CD4-positive, alpha-beta T cell (primary cell): ENCODE measurements at regions not wholly inside any gene's neighbourhood (a gene's known extent, or its start where the extent isn't known, plus 50 kb on each side); places are given as distances from the start of the nearest gene placed in this dataset.

Experiments used
- ATAC-seq: fragments of 200-7000 bp; cut with Tn5 transposase; one replicate; pipeline ENCODE4 v1.10.0; 2022; ENCODE audit warnings: mild to moderate bottlenecking; ENCODE audit not compliant: poor library complexity
- CTCF ChIA-PET: fragments of 350-600 bp; sonication (Branson Sonifier 250); formaldehyde crosslinking; loops from one replicate; lab custom pipeline; 2021; ENCODE audit warnings: antibody characterized with exemption, inconsistent platforms; lab: Charles Lee
- POLR2A ChIA-PET: fragments of 350-600 bp; sonication (Branson Sonifier 250); formaldehyde crosslinking; loops from one replicate; lab custom pipeline; 2021; ENCODE audit warnings: antibody characterized with exemption, inconsistent platforms; lab: Charles Lee
- DNase-seq, 14 experiments: peaks; one replicate each; pipeline ENCODE4 v3.0.0-alpha.2; 2013 to 2020; ENCODE audit warnings: mixed read lengths in 2 of 14
- H3K27ac ChIP-seq, 2 donors: one replicate each; pipeline versions ENCODE4 v1.5.1 to v1.7.0; 2013; ENCODE audit warnings: low read length in 2 of 2, low read depth in 1 of 2, mild to moderate bottlenecking in 1 of 2
- H3K27me3 ChIP-seq, 2 experiments: 1 replicate in 1 of 2; 2 replicates in 1 of 2; pipeline versions ENCODE4 v1.6.1 to v1.7.0; 2013; ENCODE audit warnings: low read length in 2 of 2, control low read depth in 1 of 2, mild to moderate bottlenecking in 1 of 2, moderate library complexity in 1 of 2; ENCODE audit not compliant: insufficient read depth in 2 of 2, control insufficient read depth in 1 of 2
- H3K36me3 ChIP-seq: one replicate; pipeline ENCODE4 v1.6.1; 2013; ENCODE audit warnings: low read length, control low read depth; ENCODE audit not compliant: insufficient read depth
- H3K4me1 ChIP-seq: one replicate; pipeline ENCODE4 v1.6.1; 2013; ENCODE audit warnings: low read length, control low read depth; ENCODE audit not compliant: insufficient read depth
- H3K4me3 ChIP-seq: one replicate; pipeline ENCODE4 v1.5.1; 2013; ENCODE audit warnings: mild to moderate bottlenecking, low read length, moderate library complexity
- H3K9me3 ChIP-seq, 2 experiments: 1 replicate in 1 of 2; 2 replicates in 1 of 2; pipeline versions ENCODE4 v1.6.1 to v1.7.0; 2013; ENCODE audit warnings: low read length in 2 of 2, mild to moderate bottlenecking in 2 of 2, control low read depth in 1 of 2, moderate library complexity in 1 of 2; ENCODE audit not compliant: control insufficient read depth in 1 of 2, insufficient read depth in 1 of 2
- H3K27ac Mint-ChIP-seq: one replicate; pipeline ENCODE4 v1.8.0; 2020; ENCODE audit warnings: mixed read lengths
- H3K27me3 Mint-ChIP-seq: one replicate; pipeline ENCODE4 v1.8.0; 2021; ENCODE audit warnings: mixed read lengths
- H3K36me3 Mint-ChIP-seq: one replicate; pipeline ENCODE4 v1.8.0; 2021; ENCODE audit warnings: low read depth, mixed read lengths
- H3K4me1 Mint-ChIP-seq: one replicate; pipeline ENCODE4 v1.8.0; 2021; ENCODE audit warnings: low read depth, mixed read lengths
- H3K4me3 Mint-ChIP-seq: one replicate; pipeline ENCODE4 v1.8.0; 2020; ENCODE audit warnings: mild to moderate bottlenecking, mixed read lengths
- H3K9me3 Mint-ChIP-seq: one replicate; pipeline ENCODE4 v1.8.0; 2020; ENCODE audit warnings: mixed read lengths
- CTCF ChIP-seq: fragments of 200-600 bp; IDR thresholded peaks from one replicate; pipeline ENCODE4 v1.8.0; 2022; ENCODE audit warnings: antibody characterized with exemption, mild to moderate bottlenecking
- intact Hi-C, 2 experiments: fragments of 100-400 bp; cut with DNase I in 1 of 2; cut with micrococcal nuclease in 1 of 2; formaldehyde crosslinking; loops; one replicate each; pipeline versions ENCODE4 v1.15.1 to v1.9.0; 2023 to 2025; cut with DNase I, micrococcal nuclease

GRCh38 chr11:90510839-90511238, 288.0 kb upstream of the CHORDC1 start:
- no peaks in the 10 kb centered on the region for H3K4me1 ChIP-seq
- Mint-ChIP-seq H3K27me3 (no peaks in the 10 kb centered on the region), H3K4me3 (no peak overlapping the region), H3K9me3 (peaks cover 2% of the 10 kb centered on the region), H3K4me1 (no peaks in the 10 kb centered on the region), H3K27ac (no peak overlapping the region), H3K36me3 (no peaks in the 10 kb centered on the region)
- DNase-seq (no peak), ATAC-seq (no peak)
- no peak overlapping the region for H3K4me3 ChIP-seq
- H3K27ac ChIP-seq, result no peak overlapping the region
- no peaks in the 10 kb centered on the region for H3K36me3 ChIP-seq
- no peaks in the 10 kb centered on the region for H3K9me3 ChIP-seq
- intact Hi-C loops, result no loop called here
- no peaks in the 10 kb centered on the region for H3K27me3 ChIP-seq
- CTCF ChIA-PET, result no interaction called here
- TF ChIP-seq CTCF, result no peak
- POLR2A ChIA-PET, result no interaction called here

GRCh38 chr11:90500922-90501568, 278.2 kb upstream of the CHORDC1 start:
- H3K4me3 Mint-ChIP-seq, result no peak overlapping the region
- H3K4me3 ChIP-seq, result no peak overlapping the region
- no peak overlapping the region for H3K27ac ChIP-seq
- no peaks in the 10 kb centered on the region for H3K4me1 Mint-ChIP-seq
- H3K4me1 ChIP-seq, result no peaks in the 10 kb centered on the region
- ChIA-PET POLR2A (no interaction called here), CTCF (no interaction called here)
- intact Hi-C loops, result no loop called here
- H3K27me3 ChIP-seq, result no peaks in the 10 kb centered on the region
- ATAC-seq, result no peak
- no peaks in the 10 kb centered on the region for H3K36me3 ChIP-seq
- no peak overlapping the region for H3K27ac Mint-ChIP-seq
- no peak for DNase-seq
- H3K27me3 Mint-ChIP-seq, result no peaks in the 10 kb centered on the region
- H3K9me3 ChIP-seq, result no peaks in the 10 kb centered on the region
- TF ChIP-seq CTCF, result no peak
- H3K9me3 Mint-ChIP-seq, result peaks cover 8% of the 10 kb centered on the region
- H3K36me3 Mint-ChIP-seq, result no peaks in the 10 kb centered on the region

GRCh38 chr11:90496722-90497121, 273.9 kb upstream of the CHORDC1 start:
- intact Hi-C loops, result no loop called here
- no peak for TF ChIP-seq CTCF
- Histone ChIP-seq H3K27me3 (no peaks in the 10 kb centered on the region), H3K36me3 (no peaks in the 10 kb centered on the region), H3K4me1 (no peaks in the 10 kb centered on the region), H3K4me3 (no peak overlapping the region), H3K9me3 (no peaks in the 10 kb centered on the region), H3K27ac (no peak overlapping the region)
- Mint-ChIP-seq H3K4me1 (no peaks in the 10 kb centered on the region), H3K36me3 (no peaks in the 10 kb centered on the region), H3K4me3 (no peak overlapping the region), H3K27ac (no peak overlapping the region), H3K27me3 (no peaks in the 10 kb centered on the region), H3K9me3 (peaks cover 11% of the 10 kb centered on the region)
- ChIA-PET POLR2A (no interaction called here), CTCF (no interaction called here)
- DNase-seq (no peak), ATAC-seq (no peak)
